Upper lobe of right lung (tissue), 1 donor: ENCODE measurements at regions not wholly inside any gene's neighbourhood (a gene's known extent, or its start where the extent isn't known, plus 50 kb on each side); places are given as distances from the start of the nearest gene placed in this dataset.

ENCODE experiments used
- ATAC-seq: fragments of 200-7000 bp; cut with Tn5 transposase; one replicate; pipeline ENCODE4 v1.9.1; 2020; ENCODE audit warnings: mild to moderate bottlenecking, moderate library complexity
- DNase-seq: peaks from one replicate; pipeline ENCODE4 v3.0.0-alpha.2; 2020
- H3K27ac ChIP-seq: fragments of 200-600 bp; one replicate; pipeline ENCODE4 v1.8.0; 2022
- H3K27me3 ChIP-seq: fragments of 200-600 bp; one replicate; pipeline ENCODE4 v1.8.0; 2022; ENCODE audit warnings: mild to moderate bottlenecking
- H3K36me3 ChIP-seq: fragments of 200-600 bp; one replicate; pipeline ENCODE4 v1.8.0; 2022
- H3K4me1 ChIP-seq: fragments of 200-600 bp; one replicate; pipeline ENCODE4 v1.8.0; 2022
- H3K4me3 ChIP-seq: fragments of 200-600 bp; one replicate; pipeline ENCODE4 v1.8.0; 2022; ENCODE audit warnings: mild to moderate bottlenecking
- H3K9me3 ChIP-seq: fragments of 200-600 bp; one replicate; pipeline ENCODE4 v1.8.0; 2022
- intact Hi-C: fragments of 100-400 bp; cut with DNase I; formaldehyde crosslinking; loops from one replicate; pipeline ENCODE4 v1.11.0; 2022
- TF ChIP-seq, protein P1 (sequence below): fragments of 200-600 bp; IDR thresholded peaks from one replicate; pipeline ENCODE4 v1.8.0; 2022; ENCODE audit warnings: antibody characterized with exemption
- donor health status: DM: no; HTN: yes; CAD: no; lungs with severe emphysema.

- TF ChIP-seq, protein P1, sequence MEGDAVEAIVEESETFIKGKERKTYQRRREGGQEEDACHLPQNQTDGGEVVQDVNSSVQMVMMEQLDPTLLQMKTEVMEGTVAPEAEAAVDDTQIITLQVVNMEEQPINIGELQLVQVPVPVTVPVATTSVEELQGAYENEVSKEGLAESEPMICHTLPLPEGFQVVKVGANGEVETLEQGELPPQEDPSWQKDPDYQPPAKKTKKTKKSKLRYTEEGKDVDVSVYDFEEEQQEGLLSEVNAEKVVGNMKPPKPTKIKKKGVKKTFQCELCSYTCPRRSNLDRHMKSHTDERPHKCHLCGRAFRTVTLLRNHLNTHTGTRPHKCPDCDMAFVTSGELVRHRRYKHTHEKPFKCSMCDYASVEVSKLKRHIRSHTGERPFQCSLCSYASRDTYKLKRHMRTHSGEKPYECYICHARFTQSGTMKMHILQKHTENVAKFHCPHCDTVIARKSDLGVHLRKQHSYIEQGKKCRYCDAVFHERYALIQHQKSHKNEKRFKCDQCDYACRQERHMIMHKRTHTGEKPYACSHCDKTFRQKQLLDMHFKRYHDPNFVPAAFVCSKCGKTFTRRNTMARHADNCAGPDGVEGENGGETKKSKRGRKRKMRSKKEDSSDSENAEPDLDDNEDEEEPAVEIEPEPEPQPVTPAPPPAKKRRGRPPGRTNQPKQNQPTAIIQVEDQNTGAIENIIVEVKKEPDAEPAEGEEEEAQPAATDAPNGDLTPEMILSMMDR: no peak
- ATAC-seq (no peak), DNase-seq (no peak)
- Histone ChIP-seq H3K9me3 (no peaks in the 10 kb centered on the region), H3K27ac (no peak overlapping the region), H3K36me3 (no peaks in the 10 kb centered on the region), H3K27me3 (no peaks in the 10 kb centered on the region), H3K4me3 (no peak overlapping the region), H3K4me1 (no peaks in the 10 kb centered on the region)
- intact Hi-C loops: no loop called here
Observed at GRCh38 chr3:20852712-20853111, 666.7 kb upstream of the SGO1 start.

DNA sequence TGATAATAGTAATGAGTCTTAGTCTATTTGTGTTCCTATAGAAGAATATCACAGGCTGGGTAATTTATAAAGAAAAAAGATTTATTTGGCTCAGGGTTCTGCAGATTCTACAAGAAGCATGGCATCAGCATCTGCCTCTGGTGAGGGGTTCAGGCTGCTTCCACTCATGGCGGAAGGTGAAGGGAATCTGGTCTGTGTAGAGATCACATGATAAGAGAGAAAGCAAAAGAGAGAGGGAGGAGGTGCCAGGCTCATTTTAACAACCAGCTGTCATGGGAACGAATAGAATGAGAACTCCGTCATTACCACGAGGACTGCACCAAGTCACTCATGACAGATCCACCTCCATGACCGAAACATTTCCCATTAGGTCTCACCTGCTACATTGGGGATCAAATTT, 664.0 kb upstream of the SGO1 start:
- H3K27me3 ChIP-seq: no peaks in the 10 kb centered on the region
- no peaks in the 10 kb centered on the region for H3K9me3 ChIP-seq
- no peak for DNase-seq
- H3K27ac ChIP-seq: no peak overlapping the region
- no peaks in the 10 kb centered on the region for H3K36me3 ChIP-seq
- H3K4me3 ChIP-seq: no peak overlapping the region
- intact Hi-C loops: no loop called here
- TF ChIP-seq, protein P1: no peak
- ATAC-seq: no peak
- no peaks in the 10 kb centered on the region for H3K4me1 ChIP-seq

- H3K9me3 ChIP-seq: no peaks in the 10 kb centered on the region
- H3K27ac ChIP-seq: no peak overlapping the region
- ATAC-seq (no peak), DNase-seq (no peak)
- no peaks in the 10 kb centered on the region for H3K27me3 ChIP-seq
- intact Hi-C loops: no loop called here
- H3K4me3 ChIP-seq: no peak overlapping the region
- TF ChIP-seq, protein P1: no peak
- H3K4me1 ChIP-seq: no peaks in the 10 kb centered on the region
- H3K36me3 ChIP-seq: no peaks in the 10 kb centered on the region
Observed at GRCh38 chr3:20846832-20847231, 660.8 kb upstream of the SGO1 start.

DNA sequence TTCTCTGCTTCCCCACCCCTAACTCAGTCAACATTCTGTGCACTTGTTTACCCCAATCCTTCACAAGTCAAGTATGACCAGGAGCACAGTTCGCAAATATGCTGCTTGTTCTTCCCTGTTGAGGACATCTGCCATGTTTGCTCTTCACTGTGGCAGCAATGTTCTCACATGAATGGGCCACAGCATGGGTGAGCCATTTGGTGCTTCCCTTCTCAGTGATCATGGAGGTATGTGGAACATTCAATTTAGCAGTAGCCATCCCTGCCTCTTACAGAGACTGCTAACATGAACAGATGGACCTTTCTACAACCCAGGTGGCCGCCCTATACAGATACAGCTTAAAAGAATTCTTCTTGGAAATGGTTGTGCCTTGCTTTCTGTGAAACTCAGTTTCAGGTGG, 660.1 kb upstream of the SGO1 start:
- Histone ChIP-seq H3K27me3 (no peaks in the 10 kb centered on the region), H3K9me3 (no peaks in the 10 kb centered on the region), H3K4me3 (no peak overlapping the region), H3K27ac (no peak overlapping the region), H3K4me1 (no peaks in the 10 kb centered on the region), H3K36me3 (no peaks in the 10 kb centered on the region)
- ATAC-seq: no peak
- TF ChIP-seq, protein P1: no peak
- DNase-seq: no peak
- intact Hi-C loops: no loop called here

- DNase-seq: no peak
- TF ChIP-seq, protein P1: no peak
- intact Hi-C loops: no loop called here
Observed at GRCh38 chr3:20844851-20845250, 658.8 kb upstream of the SGO1 start.

More at GRCh38 chr3:20844851-20845250, 658.8 kb upstream of the SGO1 start:
- no peak overlapping the region for H3K27ac ChIP-seq
- no peaks in the 10 kb centered on the region for H3K9me3 ChIP-seq
- no peak for ATAC-seq
- no peak overlapping the region for H3K4me3 ChIP-seq
- no peaks in the 10 kb centered on the region for H3K36me3 ChIP-seq
- H3K4me1 ChIP-seq: no peaks in the 10 kb centered on the region
- H3K27me3 ChIP-seq: no peaks in the 10 kb centered on the region
